Upper lobe of left lung (tissue), 6 donors: ENCODE measurements at regions not wholly inside any gene's neighbourhood (a gene's known extent, or its start where the extent isn't known, plus 50 kb on each side); places are given as distances from the start of the nearest gene placed in this dataset.

Source experiments
- ATAC-seq, 2 donors: fragments of 200-7000 bp; cut with Tn5 transposase; one replicate each; pipeline ENCODE4 v1.9.1; 2022; ENCODE audit warnings: mild to moderate bottlenecking in 2 of 2, moderate library complexity in 2 of 2; ENCODE audit not compliant: low FRiP score in 2 of 2
- DNase-seq, 2 donors: peaks; one replicate each; pipeline ENCODE4 v3.0.0-alpha.2; 2019 to 2020
- H3K27ac ChIP-seq, 4 donors: fragments of 200-600 bp; sonication (generic); one replicate each; pipeline ENCODE4 v1.5.1; 2016 to 2019
- H3K27me3 ChIP-seq, 4 donors: fragments of 200-600 bp; sonication (generic); one replicate each; pipeline ENCODE4 v1.5.1; 2017 to 2019
- H3K36me3 ChIP-seq, 4 donors: fragments of 200-600 bp; sonication (generic); one replicate each; pipeline ENCODE4 v1.5.1; 2016 to 2019
- H3K4me1 ChIP-seq, 4 donors: fragments of 200-600 bp; sonication (generic); one replicate each; pipeline ENCODE4 v1.5.1; 2018 to 2019
- H3K4me3 ChIP-seq, 4 donors: fragments of 200-600 bp; sonication (generic); one replicate each; pipeline ENCODE4 v1.5.1; 2017 to 2019; ENCODE audit warnings: mild to moderate bottlenecking in 2 of 4, moderate library complexity in 1 of 4
- H3K9me3 ChIP-seq, 4 donors: fragments of 200-600 bp; sonication (generic); one replicate each; pipeline ENCODE4 v1.5.1; 2018 to 2019
- CTCF ChIP-seq, 6 experiments: fragments of 450-650 bp in 4 of 6; fragments of 200-600 bp in 2 of 6; sonication (generic) in 2 of 6; IDR thresholded peaks; one replicate each; pipeline ENCODE4 v1.5.1; 2016 to 2019; ENCODE audit warnings: antibody characterized with exemption in 6 of 6
- EP300 ChIP-seq, 4 donors: sonication (generic); formaldehyde crosslinking; IDR thresholded peaks; one replicate each; pipeline ENCODE4 v1.5.1; 2017; ENCODE audit warnings: antibody characterized with exemption in 4 of 4, control low read depth in 2 of 4
- POLR2A ChIP-seq, 4 donors: fragments of 450-650 bp; IDR thresholded peaks; one replicate each; pipeline ENCODE4 v1.5.1; 2016 to 2017; ENCODE audit warnings: antibody characterized with exemption in 4 of 4, mild to moderate bottlenecking in 2 of 4
- POLR2AphosphoS5 ChIP-seq, 2 donors: sonication (generic); formaldehyde crosslinking; IDR thresholded peaks; one replicate each; pipeline ENCODE4 v1.5.1; 2017; ENCODE audit warnings: antibody characterized with exemption in 2 of 2
- WGBS, 2 donors: methylation state at CpG; one replicate each; pipeline ENCODE4 v1.1.5; 2017 to 2018; 5-methylcytosine and 5-hydroxymethylcytosine counted together
- donor health status: DM: no; HTN: no; CAD: no; lungs with moderate emphysema.
- donor health status: DM: no; HTN: yes; CAD: no; lungs with severe emphysema.

GRCh38 chr5:44022622-44023021 lies 366.6 kb downstream of the FGF10 start:
- no peaks in the 10 kb centered on the region for H3K4me1 ChIP-seq
- no peaks in the 10 kb centered on the region for H3K36me3 ChIP-seq
- DNase-seq (no peak), ATAC-seq (peak in 1 of 2 donors; percentile 34)
- TF ChIP-seq EP300 (IDR thresholded peaks at IDR 0.05) (no peak), POLR2A (IDR thresholded peaks at IDR 0.05) (no peak), POLR2AphosphoS5 (IDR thresholded peaks at IDR 0.05) (no peak), CTCF (IDR thresholded peaks at IDR 0.05) (no peak)
- H3K27ac ChIP-seq = no peak overlapping the region
- no peak overlapping the region for H3K4me3 ChIP-seq
- no peaks in the 10 kb centered on the region for H3K27me3 ChIP-seq
- peaks cover 0 to 3% (median 0%) of the 10 kb centered on the region in 4 donors for H3K9me3 ChIP-seq

GRCh38 chr5:44011518-44011917 lies 377.7 kb downstream of the FGF10 start:
- TF ChIP-seq EP300 (IDR thresholded peaks at IDR 0.05) (no peak), POLR2AphosphoS5 (IDR thresholded peaks at IDR 0.05) (no peak), POLR2A (IDR thresholded peaks at IDR 0.05) (no peak), CTCF (IDR thresholded peaks at IDR 0.05) (no peak)
- ATAC-seq (no peak), DNase-seq (no peak)
- Histone ChIP-seq H3K9me3 (no peaks in the 10 kb centered on the region), H3K4me3 (no peak overlapping the region), H3K4me1 (no peaks in the 10 kb centered on the region), H3K27me3 (no peaks in the 10 kb centered on the region), H3K36me3 (no peaks in the 10 kb centered on the region), H3K27ac (no peak overlapping the region)
- 82 to 93% methylated on average over 2 of the region's 2 CpGs for WGBS, 2 donors

GRCh38 chr5:44002381-44002901 lies 386.8 kb downstream of the FGF10 start:
- TF ChIP-seq POLR2A (IDR thresholded peaks at IDR 0.05) (no peak), EP300 (IDR thresholded peaks at IDR 0.05) (peak in 1 of 4 donors; percentile 40)
- peaks cover 0 to 7% (median 4%) of the 10 kb centered on the region in 4 donors for H3K4me1 ChIP-seq
- no peak overlapping the region for H3K27ac ChIP-seq
- H3K9me3 ChIP-seq = no peaks in the 10 kb centered on the region
- H3K36me3 ChIP-seq = no peaks in the 10 kb centered on the region
- ATAC-seq (peak in 1 of 2 donors; percentile 78), DNase-seq (peak in 1 of 2 donors; percentile 45)
- H3K4me3 ChIP-seq = no peak overlapping the region
- H3K27me3 ChIP-seq = no peaks in the 10 kb centered on the region

GRCh38 chr5:44001675-44002380 lies 387.4 kb downstream of the FGF10 start:
- ATAC-seq = no peak
- Histone ChIP-seq H3K9me3 (no peaks in the 10 kb centered on the region), H3K4me1 (peaks cover 0 to 7% (median 4%) of the 10 kb centered on the region in 4 donors), H3K27ac (no peak overlapping the region), H3K27me3 (no peaks in the 10 kb centered on the region), H3K36me3 (no peaks in the 10 kb centered on the region), H3K4me3 (no peak overlapping the region)
- DNase-seq = no peak
- TF ChIP-seq CTCF (IDR thresholded peaks at IDR 0.05) = no peak
- TF ChIP-seq EP300 (IDR thresholded peaks at IDR 0.05) = no peak
- TF ChIP-seq POLR2A (IDR thresholded peaks at IDR 0.05) = no peak
- no peak for TF ChIP-seq POLR2AphosphoS5 (IDR thresholded peaks at IDR 0.05)
- WGBS, 2 donors = 47 to 62% methylated on average over 2 of the region's 2 CpGs

GRCh38 chr5:44001236-44001635 lies 388.0 kb downstream of the FGF10 start:
- H3K27me3 ChIP-seq = no peaks in the 10 kb centered on the region
- H3K36me3 ChIP-seq = no peaks in the 10 kb centered on the region
- no peak for TF ChIP-seq EP300 (IDR thresholded peaks at IDR 0.05)
- H3K4me3 ChIP-seq = no peak overlapping the region
- H3K9me3 ChIP-seq = no peaks in the 10 kb centered on the region
- no peak for ATAC-seq
- no peak for DNase-seq
- H3K4me1 ChIP-seq = peaks cover 0 to 7% (median 4%) of the 10 kb centered on the region in 4 donors
- no peak overlapping the region for H3K27ac ChIP-seq
